GM19099 (cell line): ENCODE measurements at regions not wholly inside any gene's neighbourhood (a gene's known extent, or its start where the extent isn't known, plus 50 kb on each side); places are given as distances from the start of the nearest gene placed in this dataset.

Experiments
- POLR2A ChIP-seq: IDR thresholded peaks from 3 replicates; pipeline ENCODE4 v1.6.1; 2011; ENCODE audit warnings: low read depth; ENCODE audit not compliant: insufficient read length; ENCODE audit errors: extremely low read depth

GRCh38 chrX:994780-995179 is 217.7 kb downstream of the CRLF2 start:
- no peak for TF ChIP-seq POLR2A

GRCh38 chrX:989959-990510 is 222.4 kb downstream of the CRLF2 start:
- peak; percentile 53 for TF ChIP-seq POLR2A

GRCh38 chrX:981791-982626 is 230.4 kb downstream of the CRLF2 start:
- no peak for TF ChIP-seq POLR2A

- no peak for TF ChIP-seq POLR2A
Measured at GRCh38 chrX:980587-981235, 231.7 kb downstream of the CRLF2 start.

- no peak for TF ChIP-seq POLR2A
Measured at GRCh38 chrX:973010-973632, 239.3 kb downstream of the CRLF2 start.

DNA sequence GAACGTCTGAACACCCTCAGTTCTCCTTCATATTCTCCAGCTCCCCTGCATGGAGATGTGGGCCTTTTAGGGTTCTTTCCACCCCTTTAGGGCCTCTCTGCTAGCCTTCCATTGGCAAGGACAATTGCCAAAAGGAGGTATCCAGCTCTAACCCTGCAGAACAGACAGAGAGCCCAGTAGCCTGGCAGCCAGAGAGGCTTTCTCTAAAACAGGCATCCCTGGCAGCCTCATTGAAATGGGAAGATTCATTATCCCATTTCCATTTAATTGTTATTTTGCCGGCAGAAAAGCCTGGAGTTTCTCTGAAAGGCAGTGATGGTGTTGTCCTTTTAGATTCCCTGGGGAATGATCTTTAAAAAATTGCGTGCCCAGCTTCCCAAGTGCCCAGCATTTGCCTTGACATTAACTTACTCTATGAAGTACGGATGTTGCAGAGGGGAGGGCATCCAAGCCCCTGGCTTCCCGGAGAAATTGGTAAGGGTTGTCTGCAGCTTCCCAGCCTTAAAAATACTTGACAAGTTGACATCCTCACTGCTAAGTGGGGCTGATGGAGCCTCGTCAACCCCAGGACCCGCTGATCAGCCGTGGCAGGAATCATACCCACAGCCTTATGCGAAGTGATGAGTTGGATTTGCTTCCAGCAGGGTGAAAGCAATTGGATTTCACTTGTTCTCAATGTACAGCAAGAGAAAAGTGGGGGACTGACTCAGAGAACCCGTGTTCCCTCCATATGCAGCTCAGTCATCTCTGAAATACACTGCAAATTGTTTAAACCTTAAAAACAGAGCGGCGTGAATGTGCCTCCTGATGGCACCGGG is 244.1 kb downstream of the CRLF2 start:
- no peak for TF ChIP-seq POLR2A

GRCh38 chrX:966396-967070 is 245.9 kb downstream of the CRLF2 start:
- TF ChIP-seq POLR2A, result no peak

- TF ChIP-seq POLR2A, result no peak
Measured at GRCh38 chrX:964831-965416, 247.5 kb downstream of the CRLF2 start.

- TF ChIP-seq POLR2A, result no peak
Measured at GRCh38 chrX:960821-961220, 251.6 kb downstream of the CRLF2 start.

DNA sequence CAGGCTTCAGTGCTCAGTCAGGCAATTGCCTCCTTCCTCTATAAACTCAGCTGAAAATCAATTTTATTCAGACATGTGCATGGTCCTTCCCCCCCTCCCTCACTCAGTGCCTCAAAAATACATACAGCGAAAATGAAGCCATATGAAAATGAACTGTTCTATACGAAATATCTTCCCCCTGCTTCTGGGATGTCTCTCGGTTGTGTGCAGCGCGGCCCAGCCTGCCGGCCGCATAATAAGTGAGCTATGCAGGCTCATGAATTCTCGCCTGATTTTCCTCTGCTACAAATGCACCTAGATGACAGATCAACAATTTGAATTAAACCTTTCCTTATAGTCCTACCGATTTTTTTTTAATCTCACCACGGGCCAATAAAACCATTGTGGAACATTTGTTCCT is 252.9 kb downstream of the CRLF2 start:
- TF ChIP-seq POLR2A, result no peak

DNA sequence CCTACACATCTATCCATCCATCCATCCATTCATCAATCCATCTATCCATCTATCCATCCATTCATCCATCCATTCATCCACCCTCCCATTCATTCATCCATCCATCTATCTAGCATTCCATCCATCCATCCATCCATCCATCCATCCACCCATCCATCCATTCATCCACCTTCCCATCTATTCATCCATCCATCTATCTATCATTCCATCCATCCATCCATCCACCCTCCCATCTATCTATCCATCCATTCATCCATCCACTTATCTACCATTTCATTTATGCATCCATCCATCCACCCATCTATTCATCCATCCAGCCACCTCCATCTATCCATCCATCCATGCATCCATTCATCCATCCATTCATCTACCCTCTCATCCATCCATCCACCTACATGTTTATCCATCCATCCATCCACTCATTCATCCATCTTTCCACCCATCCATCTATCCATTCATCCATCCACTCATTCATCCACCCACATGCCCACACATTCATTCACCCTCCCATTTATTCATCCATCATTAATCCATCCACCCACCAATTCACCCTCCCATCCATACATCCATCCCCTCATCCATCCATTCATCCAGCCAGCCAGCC is 258.5 kb downstream of the CRLF2 start:
- no peak for TF ChIP-seq POLR2A

- TF ChIP-seq POLR2A, result no peak
Measured at GRCh38 chrX:952816-953215, 259.6 kb downstream of the CRLF2 start.

DNA sequence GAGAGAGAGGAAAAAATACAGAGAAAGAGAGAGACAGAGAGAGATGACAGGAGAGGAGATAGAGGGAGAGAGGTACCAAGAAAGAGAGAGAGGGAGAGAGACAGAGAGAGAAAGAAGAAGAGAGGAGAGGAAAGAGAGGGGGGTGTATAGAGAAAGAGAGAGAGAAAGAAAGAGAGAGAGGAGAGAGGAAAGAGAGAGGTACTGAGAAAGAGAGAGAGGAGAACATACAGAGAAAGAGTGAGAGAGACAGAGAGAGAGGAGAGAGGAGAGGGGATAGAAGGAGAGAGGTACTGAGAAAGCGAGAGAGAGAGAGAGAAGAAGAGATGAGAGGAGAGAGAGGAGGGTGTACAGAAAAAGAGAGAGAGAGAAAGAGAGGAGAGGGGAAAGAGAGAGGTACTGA is 269.4 kb downstream of the CRLF2 start:
- TF ChIP-seq POLR2A, result no peak
